ENCODE measurements at regions not wholly inside any gene's neighbourhood (a gene's known extent, or its start where the extent isn't known, plus 50 kb on each side); places are given as distances from the start of the nearest gene placed in this dataset.

DNA sequence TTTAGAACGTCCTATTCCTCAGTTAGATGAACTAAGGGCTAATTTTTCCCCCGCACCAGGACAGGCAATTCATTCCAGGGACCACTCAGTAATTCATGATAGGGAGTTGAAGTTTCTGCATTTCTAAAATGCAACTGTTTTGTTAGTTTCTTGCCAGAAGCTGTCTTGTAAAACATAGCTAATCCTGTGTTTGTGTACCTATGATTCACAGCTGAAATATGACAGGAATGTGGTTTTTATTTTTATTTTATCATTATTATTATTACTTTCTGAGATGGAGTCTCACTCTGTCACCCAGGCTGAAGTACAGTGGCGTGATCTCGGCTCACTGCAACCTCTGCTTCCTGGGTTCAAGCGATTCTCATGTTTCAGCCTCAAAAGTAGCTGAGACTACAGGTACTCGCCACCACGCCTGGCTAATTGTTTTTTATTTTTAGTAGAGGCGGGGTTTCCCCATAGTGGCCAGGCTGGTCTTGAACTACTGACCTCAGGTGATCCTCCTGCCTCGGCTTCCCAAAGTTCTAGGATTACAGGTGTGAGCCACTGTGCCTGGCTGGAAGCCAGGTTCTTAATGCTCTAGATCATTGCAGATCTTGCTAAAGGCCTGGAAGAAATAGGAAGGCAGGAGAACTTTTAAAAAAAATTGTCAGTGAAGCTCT lies 154.8 kb upstream of the FHL2 start:
- Histone ChIP-seq H3K27me3 (ENCODE audit: control insufficient read depth, insufficient read depth, low read length) (no peaks in the 10 kb centered on the region), H3K4me1 (ENCODE audit: control insufficient read depth, insufficient read depth, low read length) (no peaks in the 10 kb centered on the region), H3K4me3 (ENCODE audit: low read depth, low read length) (no peak overlapping the region), H3K9me3 (ENCODE audit: control insufficient read depth, insufficient read depth, low read length) (no peaks in the 10 kb centered on the region), H3K9ac (ENCODE audit: low read depth, low read length) (no peak overlapping the region), H3K36me3 (ENCODE audit: control insufficient read depth, insufficient read depth, low read length) (no peaks in the 10 kb centered on the region)

GRCh38 chr2:105546628-105546974 lies 147.8 kb upstream of the FHL2 start:
- H3K9me3 ChIP-seq (ENCODE audit: control insufficient read depth, insufficient read depth, low read length): no peaks in the 10 kb centered on the region
- no peaks in the 10 kb centered on the region for H3K36me3 ChIP-seq (ENCODE audit: control insufficient read depth, insufficient read depth, low read length)
- H3K27me3 ChIP-seq (ENCODE audit: control insufficient read depth, insufficient read depth, low read length): no peaks in the 10 kb centered on the region
- no peaks in the 10 kb centered on the region for H3K4me1 ChIP-seq (ENCODE audit: control insufficient read depth, insufficient read depth, low read length)
- H3K9ac ChIP-seq (ENCODE audit: low read depth, low read length): no peak overlapping the region
- no peak overlapping the region for H3K4me3 ChIP-seq (ENCODE audit: low read depth, low read length)

- Histone ChIP-seq H3K36me3 (ENCODE audit: control insufficient read depth, insufficient read depth, low read length) (no peaks in the 10 kb centered on the region), H3K4me1 (ENCODE audit: control insufficient read depth, insufficient read depth, low read length) (no peaks in the 10 kb centered on the region), H3K27me3 (ENCODE audit: control insufficient read depth, insufficient read depth, low read length) (no peaks in the 10 kb centered on the region), H3K9me3 (ENCODE audit: control insufficient read depth, insufficient read depth, low read length) (no peaks in the 10 kb centered on the region), H3K4me3 (ENCODE audit: low read depth, low read length) (no peak overlapping the region), H3K9ac (ENCODE audit: low read depth, low read length) (no peak overlapping the region)
Measured at GRCh38 chr2:105545730-105546627, 147.1 kb upstream of the FHL2 start.

GRCh38 chr2:105544591-105545377 lies 145.9 kb upstream of the FHL2 start:
- Histone ChIP-seq H3K36me3 (ENCODE audit: control insufficient read depth, insufficient read depth, low read length) (no peaks in the 10 kb centered on the region), H3K9me3 (ENCODE audit: control insufficient read depth, insufficient read depth, low read length) (no peaks in the 10 kb centered on the region), H3K27me3 (ENCODE audit: control insufficient read depth, insufficient read depth, low read length) (no peaks in the 10 kb centered on the region)

DNA sequence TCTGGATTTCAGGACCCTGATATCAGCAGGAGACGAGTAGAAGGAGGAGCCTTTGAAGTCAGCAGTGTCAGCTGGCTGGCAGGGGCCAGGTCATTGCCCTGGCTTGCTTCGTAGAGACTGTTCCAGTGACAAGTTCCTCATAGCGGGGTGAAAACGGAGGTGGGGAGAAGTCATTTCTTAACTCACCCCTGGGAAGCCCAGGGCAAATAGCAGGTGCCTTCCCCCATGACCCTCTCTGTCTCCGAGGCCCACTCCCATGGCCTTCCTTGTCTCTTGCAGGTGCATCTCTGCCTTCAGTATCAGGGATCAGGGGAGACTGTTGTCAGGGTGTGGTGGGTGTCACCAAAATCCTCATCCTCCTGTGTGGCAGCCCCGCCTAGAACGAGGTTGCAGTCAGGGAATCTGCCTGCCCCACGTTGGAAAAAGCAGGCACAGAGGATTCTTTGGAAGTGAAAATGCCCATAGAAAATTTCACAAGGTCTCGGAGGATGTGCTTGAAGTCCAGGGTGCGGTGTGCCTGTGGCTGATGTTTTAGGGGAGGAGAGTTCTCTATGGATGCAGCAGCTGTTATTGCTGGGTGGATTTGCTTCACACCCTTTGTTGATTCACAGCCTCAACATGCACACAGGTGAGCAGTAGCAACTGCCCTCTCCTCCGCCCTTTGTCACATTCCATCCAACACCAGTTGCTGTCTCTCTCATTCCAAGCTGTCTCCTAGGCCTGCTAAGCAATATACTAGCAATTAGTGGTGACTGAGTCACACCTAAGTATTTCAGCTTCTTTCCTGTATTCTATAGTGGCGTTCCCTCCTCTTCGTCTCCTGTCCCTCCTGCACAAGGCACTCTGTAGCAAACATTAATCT lies 142.6 kb upstream of the FHL2 start:
- Histone ChIP-seq H3K27me3 (ENCODE audit: control insufficient read depth, insufficient read depth, low read length) (no peaks in the 10 kb centered on the region), H3K36me3 (ENCODE audit: control insufficient read depth, insufficient read depth, low read length) (no peaks in the 10 kb centered on the region)

More at GRCh38 chr2:105544591-105545377, 145.9 kb upstream of the FHL2 start:
- Histone ChIP-seq H3K9ac (ENCODE audit: low read depth, low read length) (no peak overlapping the region), H3K4me3 (ENCODE audit: low read depth, low read length) (no peak overlapping the region), H3K4me1 (ENCODE audit: control insufficient read depth, insufficient read depth, low read length) (no peaks in the 10 kb centered on the region)

DNA sequence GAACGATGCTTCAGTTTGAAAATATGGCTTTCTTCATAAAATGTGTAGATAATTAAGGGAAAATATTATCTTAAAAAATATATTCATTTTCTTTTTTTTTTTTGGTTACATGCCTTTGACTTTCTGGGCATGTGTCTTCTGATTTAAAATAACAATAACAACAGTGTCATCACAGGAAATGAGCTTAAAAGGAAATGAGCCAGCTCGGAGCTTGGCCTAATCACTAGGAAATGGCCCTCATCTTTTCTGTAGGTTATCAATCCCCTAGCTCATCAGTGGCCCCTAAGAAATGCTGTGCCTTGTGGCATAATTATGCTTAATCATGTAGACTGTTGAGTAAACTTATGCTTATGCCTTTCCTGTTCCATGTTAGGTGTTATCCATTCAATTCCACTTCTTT lies 141.8 kb upstream of the FHL2 start:
- no peaks in the 10 kb centered on the region for H3K36me3 ChIP-seq (ENCODE audit: control insufficient read depth, insufficient read depth, low read length)
- no peak overlapping the region for H3K4me3 ChIP-seq (ENCODE audit: low read depth, low read length)
- no peaks in the 10 kb centered on the region for H3K27me3 ChIP-seq (ENCODE audit: control insufficient read depth, insufficient read depth, low read length)
- no peak overlapping the region for H3K9ac ChIP-seq (ENCODE audit: low read depth, low read length)
- H3K9me3 ChIP-seq (ENCODE audit: control insufficient read depth, insufficient read depth, low read length): no peaks in the 10 kb centered on the region
- H3K4me1 ChIP-seq (ENCODE audit: control insufficient read depth, insufficient read depth, low read length): no peaks in the 10 kb centered on the region

More for the DNA sequence above, 142.6 kb upstream of the FHL2 start:
- Histone ChIP-seq H3K4me3 (ENCODE audit: low read depth, low read length) (no peak overlapping the region), H3K9ac (ENCODE audit: low read depth, low read length) (no peak overlapping the region), H3K9me3 (ENCODE audit: control insufficient read depth, insufficient read depth, low read length) (no peaks in the 10 kb centered on the region), H3K4me1 (ENCODE audit: control insufficient read depth, insufficient read depth, low read length) (no peaks in the 10 kb centered on the region)

DNA sequence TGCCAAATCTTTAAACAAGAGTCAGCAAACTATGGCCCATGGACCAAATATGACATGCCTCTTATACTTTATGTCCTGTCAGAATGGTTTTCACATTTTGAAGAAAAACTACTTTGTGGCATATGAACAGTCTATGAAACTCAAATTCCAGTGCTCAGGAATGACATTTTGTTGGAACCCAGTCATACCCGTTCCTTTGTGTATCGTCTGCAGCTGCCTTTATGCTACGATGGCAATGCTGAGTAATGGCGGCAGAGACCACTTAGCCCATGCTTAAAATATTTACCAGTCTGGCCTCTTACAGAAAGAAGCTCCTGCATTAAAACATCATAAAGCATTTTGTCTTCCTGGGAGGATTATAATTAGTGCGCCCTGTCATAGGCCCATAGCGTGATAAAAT lies 140.5 kb upstream of the FHL2 start:
- Histone ChIP-seq H3K27me3 (ENCODE audit: control insufficient read depth, insufficient read depth, low read length) (no peaks in the 10 kb centered on the region), H3K9me3 (ENCODE audit: control insufficient read depth, insufficient read depth, low read length) (no peaks in the 10 kb centered on the region)

DNA sequence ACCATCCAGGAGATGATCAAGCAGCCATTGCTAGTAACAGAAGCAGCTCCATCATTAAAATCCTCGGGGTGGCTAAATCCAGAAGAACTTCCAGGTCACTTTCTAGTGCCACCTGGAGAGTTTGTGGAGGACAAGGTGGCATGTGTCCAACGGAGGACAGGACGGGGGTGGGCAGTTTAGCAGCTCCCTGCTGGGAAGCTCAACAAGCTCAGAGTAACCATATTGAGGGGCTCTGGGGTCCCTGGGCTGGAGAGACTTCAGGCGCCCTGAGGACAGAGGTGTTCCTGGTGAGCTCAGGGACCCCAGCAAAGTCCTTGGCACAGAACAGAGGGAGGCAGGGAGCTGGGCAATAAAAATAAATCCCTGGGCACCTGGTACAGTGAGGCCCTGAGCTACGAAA lies 140.0 kb upstream of the FHL2 start:
- Histone ChIP-seq H3K4me3 (ENCODE audit: low read depth, low read length) (no peak overlapping the region), H3K9me3 (ENCODE audit: control insufficient read depth, insufficient read depth, low read length) (no peaks in the 10 kb centered on the region), H3K27me3 (ENCODE audit: control insufficient read depth, insufficient read depth, low read length) (no peaks in the 10 kb centered on the region), H3K9ac (ENCODE audit: low read depth, low read length) (no peak overlapping the region), H3K4me1 (ENCODE audit: control insufficient read depth, insufficient read depth, low read length) (no peaks in the 10 kb centered on the region), H3K36me3 (ENCODE audit: control insufficient read depth, insufficient read depth, low read length) (no peaks in the 10 kb centered on the region)

More for the DNA sequence above, 140.5 kb upstream of the FHL2 start:
- Histone ChIP-seq H3K9ac (ENCODE audit: low read depth, low read length) (no peak overlapping the region), H3K4me3 (ENCODE audit: low read depth, low read length) (no peak overlapping the region), H3K36me3 (ENCODE audit: control insufficient read depth, insufficient read depth, low read length) (no peaks in the 10 kb centered on the region), H3K4me1 (ENCODE audit: control insufficient read depth, insufficient read depth, low read length) (no peaks in the 10 kb centered on the region)

- Histone ChIP-seq H3K4me1 (ENCODE audit: control insufficient read depth, insufficient read depth, low read length) (no peaks in the 10 kb centered on the region), H3K9ac (ENCODE audit: low read depth, low read length) (no peak overlapping the region), H3K27me3 (ENCODE audit: control insufficient read depth, insufficient read depth, low read length) (no peaks in the 10 kb centered on the region), H3K36me3 (ENCODE audit: control insufficient read depth, insufficient read depth, low read length) (no peaks in the 10 kb centered on the region), H3K9me3 (ENCODE audit: control insufficient read depth, insufficient read depth, low read length) (no peaks in the 10 kb centered on the region), H3K4me3 (ENCODE audit: low read depth, low read length) (no peak overlapping the region)
Measured at GRCh38 chr2:105537920-105538319, 139.1 kb upstream of the FHL2 start.

DNA sequence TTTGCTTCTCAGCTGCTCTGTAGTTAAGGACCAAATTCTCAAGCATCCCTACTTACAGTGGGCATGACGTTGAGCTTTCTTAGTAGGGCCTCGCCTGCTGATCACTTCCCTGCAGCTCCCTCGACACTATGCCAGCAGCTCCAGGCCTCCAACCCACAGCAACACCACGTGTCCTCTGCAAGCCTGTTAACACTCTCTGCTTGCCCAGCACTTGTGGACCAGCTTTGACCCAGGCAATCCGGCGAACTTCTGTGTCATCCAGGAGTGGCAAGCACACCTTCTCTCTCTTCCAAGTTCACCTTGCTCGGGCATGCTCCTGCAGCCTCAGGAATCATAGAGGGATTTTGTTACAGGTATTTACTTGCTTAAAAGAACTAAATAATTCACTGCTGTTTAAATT lies 138.6 kb upstream of the FHL2 start:
- no peaks in the 10 kb centered on the region for H3K9me3 ChIP-seq (ENCODE audit: control insufficient read depth, insufficient read depth, low read length)
- no peaks in the 10 kb centered on the region for H3K4me1 ChIP-seq (ENCODE audit: control insufficient read depth, insufficient read depth, low read length)
- H3K27me3 ChIP-seq (ENCODE audit: control insufficient read depth, insufficient read depth, low read length): no peaks in the 10 kb centered on the region
- no peak overlapping the region for H3K4me3 ChIP-seq (ENCODE audit: low read depth, low read length)
- no peak overlapping the region for H3K9ac ChIP-seq (ENCODE audit: low read depth, low read length)
- H3K36me3 ChIP-seq (ENCODE audit: control insufficient read depth, insufficient read depth, low read length): no peaks in the 10 kb centered on the region

- H3K4me3 ChIP-seq (ENCODE audit: low read depth, low read length): no peak overlapping the region
- H3K4me1 ChIP-seq (ENCODE audit: control insufficient read depth, insufficient read depth, low read length): no peaks in the 10 kb centered on the region
- H3K36me3 ChIP-seq (ENCODE audit: control insufficient read depth, insufficient read depth, low read length): no peaks in the 10 kb centered on the region
- no peaks in the 10 kb centered on the region for H3K27me3 ChIP-seq (ENCODE audit: control insufficient read depth, insufficient read depth, low read length)
- H3K9ac ChIP-seq (ENCODE audit: low read depth, low read length): no peak overlapping the region
- no peaks in the 10 kb centered on the region for H3K9me3 ChIP-seq (ENCODE audit: control insufficient read depth, insufficient read depth, low read length)
Measured at GRCh38 chr2:105536175-105536574, 137.3 kb upstream of the FHL2 start.

Measured in iPS-15b (cell line).